H4 (cell line): ENCODE measurements at regions not wholly inside any gene's neighbourhood (a gene's known extent, or its start where the extent isn't known, plus 50 kb on each side); places are given as distances from the start of the nearest gene placed in this dataset.

Experiments used
- DNase-seq: peaks from one replicate; pipeline ENCODE4 v3.0.0-alpha.2; 2015; ENCODE audit warnings: low spot score

- DNase-seq, result no peak
Measured at GRCh38 chr11:19368726-19369375, 128.1 kb upstream of the E2F8 start.

DNA sequence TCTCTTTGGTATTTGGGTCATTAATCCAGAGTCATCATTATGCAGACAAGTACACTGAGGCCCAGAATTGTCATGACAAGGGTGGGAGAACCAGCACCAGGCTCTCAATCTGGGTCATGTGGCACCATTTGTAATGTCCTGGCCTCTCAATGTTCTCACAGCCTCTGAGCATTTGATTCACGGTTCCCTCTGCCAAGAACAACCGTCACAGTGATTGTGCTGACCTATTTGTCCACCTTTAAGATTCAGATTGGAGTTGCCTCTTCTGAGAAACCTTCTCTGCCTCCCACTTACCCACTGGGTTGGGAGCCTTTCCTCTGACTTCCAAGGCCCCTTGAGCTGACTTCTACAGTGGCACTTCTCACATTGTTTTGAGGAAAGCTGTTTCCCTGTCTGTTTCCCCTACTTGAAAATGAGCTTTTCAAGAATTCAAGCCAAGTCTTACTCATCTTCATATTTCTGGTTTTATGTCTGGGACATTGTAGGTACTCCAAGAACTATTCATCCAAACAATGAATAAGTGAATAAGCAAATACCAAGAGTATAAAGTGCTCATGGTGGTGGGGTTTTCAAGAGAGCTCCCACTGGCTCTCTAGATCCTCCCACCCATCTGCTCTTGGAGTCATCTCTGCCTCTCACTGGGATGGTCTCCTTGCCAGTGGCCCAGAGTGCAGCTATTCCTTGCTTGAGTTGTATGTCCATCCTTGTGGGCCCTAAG lies 126.4 kb upstream of the E2F8 start:
- no peak for DNase-seq

DNA sequence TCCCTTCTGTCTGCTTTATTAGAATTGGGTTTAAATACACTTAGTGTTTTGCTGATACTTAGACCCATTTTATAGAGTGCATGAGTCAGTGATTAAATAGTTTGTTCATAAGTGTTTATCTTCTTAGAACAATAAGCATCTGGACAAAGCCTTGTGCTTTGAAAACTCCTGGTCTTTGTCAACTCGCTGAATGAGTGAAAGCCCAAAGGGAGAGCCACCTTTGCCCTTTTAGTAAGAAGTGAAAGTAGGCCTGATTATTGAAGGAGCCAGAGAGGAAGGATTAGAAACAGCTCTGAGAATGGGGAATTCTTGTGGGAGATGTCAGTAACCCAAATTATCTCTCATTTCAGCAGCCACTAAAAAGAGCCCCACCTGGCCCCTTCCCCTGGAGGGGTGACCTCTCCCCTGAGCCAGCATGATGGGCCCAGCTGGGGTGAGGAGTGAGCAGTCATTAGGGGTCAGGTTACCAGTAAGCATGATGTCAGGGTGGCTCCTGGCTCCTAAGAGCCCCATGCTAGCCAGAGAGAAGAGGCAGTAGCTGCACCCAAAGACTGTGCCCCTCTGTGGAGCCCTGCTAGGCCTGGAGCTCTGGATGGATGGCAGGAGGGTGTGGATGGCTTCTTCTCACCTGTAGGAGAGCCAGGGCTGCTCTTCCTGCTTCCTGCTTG lies 125.1 kb upstream of the E2F8 start:
- no peak for DNase-seq

- no peak for DNase-seq
Measured at GRCh38 chr11:19359221-19360000, 118.7 kb upstream of the E2F8 start.

- DNase-seq, result no peak
Measured at GRCh38 chr11:19357943-19358342, 117.2 kb upstream of the E2F8 start.

DNA sequence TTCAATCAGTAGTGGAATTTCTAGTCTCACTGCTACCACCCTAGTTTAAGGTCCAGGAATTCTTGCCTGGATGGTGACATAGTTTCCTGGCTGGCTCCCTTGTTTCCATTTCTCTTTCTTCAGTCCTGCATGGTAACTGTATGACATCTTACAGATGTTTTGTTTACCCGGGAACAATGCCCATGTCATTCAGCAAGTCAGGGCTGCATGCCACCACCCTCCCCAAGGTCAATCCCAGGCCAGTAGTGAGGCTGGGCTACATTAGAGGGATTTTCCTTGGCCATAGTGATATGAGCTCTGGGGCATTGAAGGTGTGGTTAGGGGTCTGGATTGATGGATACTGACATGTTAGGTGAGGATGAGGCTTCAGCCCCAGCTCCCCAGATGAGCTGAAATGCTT lies 114.9 kb upstream of the E2F8 start:
- DNase-seq, result no peak

GRCh38 chr11:19353287-19353850 lies 112.6 kb upstream of the E2F8 start:
- no peak for DNase-seq

- no peak for DNase-seq
Measured at GRCh38 chr11:19352771-19353160, 112.0 kb upstream of the E2F8 start.

DNA sequence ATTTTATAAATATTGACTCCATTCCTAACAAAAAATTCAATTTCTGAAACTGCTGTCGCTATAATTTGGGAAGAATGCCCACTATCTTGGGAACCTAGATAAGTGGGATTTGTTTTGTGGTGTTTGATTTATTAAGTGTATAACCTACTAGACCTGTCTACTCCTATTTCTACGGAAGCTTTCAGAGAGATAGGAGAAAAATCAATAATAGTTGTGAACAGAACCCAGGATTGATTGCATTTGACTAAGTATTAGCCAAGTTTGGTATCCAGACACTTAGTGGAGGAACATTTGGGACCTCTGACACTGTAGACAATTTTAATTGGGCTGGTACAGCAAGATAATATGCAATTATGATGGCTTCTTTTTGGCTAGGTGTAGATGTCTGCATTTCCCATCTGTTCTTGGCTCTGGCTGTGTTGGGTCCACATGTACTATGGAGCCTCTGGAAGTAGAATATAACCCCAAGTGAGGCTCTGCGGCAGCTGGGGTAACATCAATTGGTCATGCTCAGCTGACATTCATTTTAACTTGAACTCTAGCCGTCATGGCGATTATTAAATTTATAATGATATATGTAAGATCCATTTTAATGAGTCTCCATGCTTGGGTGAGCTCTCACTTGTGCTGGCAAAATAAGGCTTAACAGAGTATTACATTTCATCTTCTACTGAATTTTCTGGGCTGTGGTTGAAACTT lies 111.5 kb upstream of the E2F8 start:
- no peak for DNase-seq

- no peak for DNase-seq
Measured at GRCh38 chr11:19351426-19351825, 110.7 kb upstream of the E2F8 start.

- DNase-seq, result no peak
Measured at GRCh38 chr11:19350160-19350559, 109.4 kb upstream of the E2F8 start.

- DNase-seq, result no peak
Measured at GRCh38 chr11:19349340-19350025, 108.7 kb upstream of the E2F8 start.

GRCh38 chr11:19347911-19348310 lies 107.2 kb upstream of the E2F8 start:
- no peak for DNase-seq

DNA sequence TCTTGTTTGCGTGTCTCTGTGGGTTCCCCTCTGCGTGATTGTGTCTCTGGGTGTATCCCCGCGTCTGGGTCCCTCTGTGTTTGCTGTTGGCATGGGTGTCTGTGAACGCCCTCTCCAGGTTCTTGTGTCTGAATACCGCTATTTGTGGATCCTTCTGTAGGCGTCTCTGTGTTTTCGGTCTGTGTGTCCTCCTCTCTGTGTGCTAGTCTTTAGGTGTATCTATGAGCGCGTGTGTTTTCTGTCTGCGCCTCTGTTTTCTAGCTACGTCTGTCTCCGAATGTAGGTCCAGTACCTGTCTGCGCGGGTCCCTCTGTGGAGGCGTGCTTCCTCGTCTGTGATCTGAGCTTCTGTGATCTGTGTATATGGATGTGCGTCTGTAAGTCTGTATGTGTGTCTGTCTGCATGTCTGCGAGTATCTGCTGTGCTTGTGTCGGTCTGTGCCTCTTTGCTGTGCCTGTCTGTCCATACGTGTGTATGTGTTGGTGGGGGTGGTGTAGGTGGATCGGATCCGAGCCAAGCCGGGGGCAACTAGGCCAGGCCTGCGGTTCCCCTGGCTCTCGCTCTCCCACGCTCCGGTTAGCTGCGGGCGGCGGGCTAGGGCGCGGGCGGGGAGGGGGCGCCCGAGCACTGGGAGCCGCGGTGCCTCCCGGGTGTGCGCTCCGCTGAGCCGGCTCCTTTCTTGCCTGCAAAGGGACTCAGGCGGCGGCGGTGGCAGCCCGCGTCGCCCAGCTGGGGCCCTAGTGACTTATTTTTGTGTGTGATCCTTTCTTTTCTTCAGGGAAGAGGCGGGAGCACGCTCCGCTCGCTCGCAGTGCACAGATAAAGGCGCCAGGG lies 105.3 kb upstream of the E2F8 start:
- DNase-seq, result no peak

GRCh38 chr11:19345519-19345847 lies 104.7 kb upstream of the E2F8 start:
- no peak for DNase-seq

GRCh38 chr11:19344661-19345518 lies 104.1 kb upstream of the E2F8 start:
- DNase-seq, result no peak

GRCh38 chr11:19342036-19342435 lies 101.3 kb upstream of the E2F8 start:
- DNase-seq, result no peak

GRCh38 chr11:19338375-19338774 lies 97.6 kb upstream of the E2F8 start:
- DNase-seq, result no peak

DNA sequence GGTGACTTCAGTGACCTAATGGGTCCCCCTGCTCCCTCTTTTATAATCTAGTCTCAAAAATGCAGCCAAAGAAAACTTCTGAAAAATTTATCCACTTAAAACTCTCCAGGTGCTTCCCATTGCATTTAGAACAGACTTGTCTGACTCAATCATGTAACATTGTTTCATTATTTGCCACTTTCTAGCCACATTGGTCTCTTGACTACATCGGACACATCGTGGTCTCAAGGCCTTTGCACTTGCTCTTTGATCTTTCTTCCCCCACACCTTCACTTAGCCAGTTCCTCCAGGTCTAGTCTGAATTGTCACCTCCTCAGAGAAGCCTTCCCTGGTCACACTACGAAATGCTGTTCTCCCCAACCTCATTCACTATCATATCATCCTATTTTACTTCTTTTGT lies 97.0 kb upstream of the E2F8 start:
- no peak for DNase-seq
